SK-N-SH (cell line): ENCODE measurements at regions not wholly inside any gene's neighbourhood (a gene's known extent, or its start where the extent isn't known, plus 50 kb on each side); places are given as distances from the start of the nearest gene placed in this dataset.

Experiments used
- CTCF ChIA-PET: fragments of 300-600, 350-600 bp; formaldehyde crosslinking; extraction: SDS; loops from one replicate; lab custom pipeline; 2021; lab: Yijun Ruan, JAX
- POLR2A ChIA-PET: fragments of 350-600 bp; sonication (Branson Sonifier 250); formaldehyde crosslinking; extraction: SDS; loops from one replicate; lab custom pipeline; 2020; ENCODE audit warnings: antibody characterized with exemption, inconsistent platforms; lab: Yijun Ruan, JAX
- DNase-seq: peaks from one replicate; pipeline ENCODE4 v3.0.0; 2012
- H2AFZ ChIP-seq: fragments of 200-600 bp; sonication (generic); 2 replicates; pipeline ENCODE4 v1.8.1; 2016; ENCODE audit warnings: antibody characterized with exemption, mild to moderate bottlenecking, low read depth
- H3F3A ChIP-seq: fragments of 200-600 bp; sonication (generic); replicated peaks from 2 replicates; pipeline ENCODE3; 2016; ENCODE audit warnings: antibody characterized with exemption, mild to moderate bottlenecking; ENCODE audit not compliant: insufficient read depth
- H3K27ac ChIP-seq, 2 experiments: fragments of 200-500 bp in 1 of 2; fragments of 200-600 bp in 1 of 2; sonication (Bioruptor generic) in 1 of 2; sonication (generic), shearing (Covaris generic) in 1 of 2; 2 replicates each; pipeline versions ENCODE4 v1.5.1 to v1.6.1; 2014 to 2016; ENCODE audit warnings: low read depth in 2 of 2, inconsistent platforms in 1 of 2, low read length in 1 of 2, mild to moderate bottlenecking in 1 of 2, mixed read lengths in 1 of 2
- H3K27me3 ChIP-seq: fragments of 200-600 bp; sonication (generic), shearing (Covaris generic); 2 replicates; pipeline ENCODE4 v1.6.1; 2016; ENCODE audit warnings: mixed run types; ENCODE audit not compliant: insufficient read depth
- H3K36me3 ChIP-seq, 2 experiments: fragments of 200-500 bp in 1 of 2; fragments of 200-600 bp in 1 of 2; sonication (Bioruptor generic) in 1 of 2; sonication (generic) in 1 of 2; replicated peaks in 1 of 2; 2 replicates each; pipeline versions ENCODE3 to v1.5.1; 2014 to 2016; ENCODE audit warnings: low read length in 1 of 2, mild to moderate bottlenecking in 1 of 2; ENCODE audit not compliant: insufficient read depth in 2 of 2, control insufficient read depth in 1 of 2
- H3K4me1 ChIP-seq, 2 experiments: fragments of 200-500 bp in 1 of 2; fragments of 200-600 bp in 1 of 2; sonication (Bioruptor generic) in 1 of 2; sonication (generic), shearing (Covaris generic) in 1 of 2; 2 replicates each; pipeline versions ENCODE4 v1.5.1 to v1.6.1; 2014 to 2016; ENCODE audit warnings: low read depth in 1 of 2, low read length in 1 of 2, mixed run types in 1 of 2; ENCODE audit not compliant: insufficient read depth in 2 of 2, control insufficient read depth in 1 of 2
- H3K4me2 ChIP-seq: fragments of 200-600 bp; sonication (generic), shearing (Covaris generic); 2 replicates; pipeline ENCODE4 v1.6.1; 2017; ENCODE audit warnings: mixed run types
- H3K4me3 ChIP-seq, 2 experiments: fragments of 200-500 bp in 1 of 2; fragments of 200-600 bp in 1 of 2; sonication (Bioruptor generic) in 1 of 2; sonication (generic), shearing (Covaris generic) in 1 of 2; 2 replicates each; pipeline versions ENCODE4 v1.5.1 to v1.8.1; 2014 to 2016; ENCODE audit warnings: low read depth in 2 of 2, inconsistent platforms in 1 of 2, low read length in 1 of 2, mild to moderate bottlenecking in 1 of 2, mixed read lengths in 1 of 2, moderate library complexity in 1 of 2
- H3K79me2 ChIP-seq: fragments of 200-600 bp; sonication (generic); 2 replicates; pipeline ENCODE4 v1.8.1; 2017; ENCODE audit warnings: mild to moderate bottlenecking; ENCODE audit not compliant: insufficient read depth
- H3K9ac ChIP-seq: fragments of 200-600 bp; sonication (generic); 2 replicates; pipeline ENCODE4 v1.6.1; 2017; ENCODE audit warnings: mixed run types
- H3K9me2 ChIP-seq: fragments of 200-600 bp; sonication (generic); 2 replicates; pipeline ENCODE4 v1.6.1; 2017; ENCODE audit warnings: mixed run types
- H3K9me3 ChIP-seq: fragments of 200-600 bp; sonication (generic); 2 replicates; pipeline ENCODE4 v1.6.1; 2017; ENCODE audit warnings: mixed run types, mild to moderate bottlenecking, moderate library complexity
- H4K20me1 ChIP-seq: fragments of 200-600 bp; sonication (generic); 2 replicates; pipeline ENCODE4 v1.6.1; 2017; ENCODE audit warnings: mild to moderate bottlenecking, mixed run types; ENCODE audit not compliant: insufficient read depth
- CHD2 ChIP-seq: fragments of 150-350 bp; IDR thresholded peaks from 2 replicates; pipeline ENCODE4 v1.6.1; 2018; ENCODE audit warnings: low read length; ENCODE audit not compliant: partially characterized antibody
- FOXJ3 ChIP-seq: sonication (generic); formaldehyde crosslinking; IDR thresholded peaks from 2 replicates; pipeline ENCODE4 v1.5.1; 2020; ENCODE audit warnings: mild to moderate bottlenecking, missing genetic modification reagents
- FOXM1 ChIP-seq: IDR thresholded peaks from 2 replicates; pipeline ENCODE4 v1.4.0; 2012; ENCODE audit warnings: low read depth, mild to moderate bottlenecking
- GABPA ChIP-seq: IDR thresholded peaks from 2 replicates; pipeline ENCODE4 v1.4.0; 2012; ENCODE audit warnings: low read depth, mild to moderate bottlenecking
- GATA2 ChIP-seq: sonication (generic); formaldehyde crosslinking; IDR thresholded peaks from 2 replicates; pipeline ENCODE4 v1.5.0; 2020; ENCODE audit warnings: mild to moderate bottlenecking, missing genetic modification reagents
- JUND ChIP-seq: IDR thresholded peaks from 2 replicates; pipeline ENCODE4 v1.4.0; 2012
- MEF2A ChIP-seq: IDR thresholded peaks from 2 replicates; pipeline ENCODE4 v1.4.0; 2012; ENCODE audit warnings: low read depth, borderline replicate concordance
- MXI1 ChIP-seq: IDR thresholded peaks from 2 replicates; pipeline ENCODE4 v1.6.1; 2012; ENCODE audit warnings: mild to moderate bottlenecking, low read depth, low read length, improper control_type of control experiment
- NFIC ChIP-seq: IDR thresholded peaks from 2 replicates; pipeline ENCODE4 v1.4.0; 2012; ENCODE audit warnings: borderline replicate concordance
- RCOR1 ChIP-seq: fragments of 150-350 bp; IDR thresholded peaks from 2 replicates; pipeline ENCODE4 v1.6.1; 2017; ENCODE audit warnings: antibody characterized with exemption, low read length
- RXRA ChIP-seq: IDR thresholded peaks from 2 replicates; pipeline ENCODE4 v1.4.0; 2012; ENCODE audit warnings: low read depth, mild to moderate bottlenecking, borderline replicate concordance
- SIN3A ChIP-seq: IDR thresholded peaks from 2 replicates; pipeline ENCODE4 v1.6.1; 2012; ENCODE audit warnings: low read depth, mild to moderate bottlenecking, low read length, moderate library complexity, borderline replicate concordance
- TAF1 ChIP-seq: IDR thresholded peaks from 2 replicates; pipeline ENCODE4 v1.6.1; 2012; ENCODE audit warnings: low read depth, mild to moderate bottlenecking, low read length, moderate library complexity, borderline replicate concordance
- TCF12 ChIP-seq: IDR thresholded peaks from 2 replicates; pipeline ENCODE4 v1.4.0; 2012
- TEAD4 ChIP-seq: IDR thresholded peaks from 2 replicates; pipeline ENCODE4 v1.4.0; 2012; ENCODE audit warnings: mild to moderate bottlenecking, borderline replicate concordance; ENCODE audit not compliant: insufficient read depth
- WGBS: methylation state at CpG from one replicate; pipeline ENCODE4 v1.1.6; 2017; ENCODE audit warnings: low lambda C conversion rate; 5-methylcytosine and 5-hydroxymethylcytosine counted together
- TF ChIP-seq, protein P1 (sequence below): IDR thresholded peaks from 2 replicates; pipeline ENCODE4; 2012
- TF ChIP-seq, protein P2 (sequence below): fragments of 200-600 bp; sonication (generic); IDR thresholded peaks from 2 replicates; pipeline ENCODE4 v1.6.1; 2017; ENCODE audit warnings: antibody characterized with exemption, mild to moderate bottlenecking, moderate library complexity

DNA sequence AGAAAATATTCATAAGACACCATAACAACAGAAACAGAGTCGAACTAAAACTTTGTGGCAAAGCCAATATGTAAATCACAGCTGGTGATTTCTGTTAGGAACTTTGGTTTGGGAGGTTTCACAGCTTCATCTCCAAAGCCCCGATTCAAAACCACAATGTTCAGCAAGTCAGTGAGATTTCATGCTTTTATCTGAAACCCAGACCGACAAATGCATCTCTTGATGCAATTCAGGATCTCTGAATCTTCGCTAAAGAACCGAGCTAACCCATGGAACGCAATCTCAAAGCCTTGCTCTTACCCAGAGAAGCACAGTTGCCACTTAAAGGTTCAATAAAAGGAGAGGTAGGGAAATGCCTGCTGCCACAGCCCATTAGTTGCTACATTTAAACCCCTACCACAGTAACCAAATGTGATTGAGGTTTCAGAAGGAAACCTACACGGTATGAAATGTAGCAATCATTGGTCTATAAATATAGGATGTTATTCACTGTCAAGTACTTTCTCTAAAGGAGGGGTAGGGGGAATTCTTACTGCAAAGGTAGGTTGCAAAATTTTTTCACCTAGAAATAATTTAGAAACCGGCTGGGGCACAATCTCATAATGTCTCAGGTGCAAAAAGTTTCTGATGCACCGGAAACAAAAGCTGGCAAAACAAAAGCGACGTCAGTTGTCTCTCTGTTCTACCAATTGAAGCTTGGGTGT is 381.0 kb upstream of the ARID1B start:
- no peaks in the 10 kb centered on the region for H3K27me3 ChIP-seq
- H3K4me1 ChIP-seq = peaks cover 0 to 5% of the 10 kb centered on the region in 2 experiments; a peak in 2 of 4 replicates
- DNase-seq = no peak
- H3K4me3 ChIP-seq = no peak overlapping the region
- H3K27ac ChIP-seq = no peak overlapping the region
- no peaks in the 10 kb centered on the region for H3K79me2 ChIP-seq
- CTCF ChIA-PET = interaction anchor here (0.7 kb wide), 1 partner anchor 17 kb away, joined by 3 read pairs; no protein-coding TSS in a partner anchor
- H3F3A ChIP-seq = no peaks in the 10 kb centered on the region
- H3K9me3 ChIP-seq = no peaks in the 10 kb centered on the region
- WGBS = 65% methylated on average over 11 of the region's 11 CpGs
- no peak overlapping the region for H2AFZ ChIP-seq
- H3K4me2 ChIP-seq = no peak overlapping the region
- TF ChIP-seq NFIC = no peak
- TF ChIP-seq MEF2A = no peak
- no peak for TF ChIP-seq RCOR1
- no peak overlapping the region for H3K9ac ChIP-seq
- H3K9me2 ChIP-seq = no peaks in the 10 kb centered on the region
- H4K20me1 ChIP-seq = no peaks in the 10 kb centered on the region
- POLR2A ChIA-PET = no interaction called here
- H3K36me3 ChIP-seq = no peaks in the 10 kb centered on the region

DNA sequence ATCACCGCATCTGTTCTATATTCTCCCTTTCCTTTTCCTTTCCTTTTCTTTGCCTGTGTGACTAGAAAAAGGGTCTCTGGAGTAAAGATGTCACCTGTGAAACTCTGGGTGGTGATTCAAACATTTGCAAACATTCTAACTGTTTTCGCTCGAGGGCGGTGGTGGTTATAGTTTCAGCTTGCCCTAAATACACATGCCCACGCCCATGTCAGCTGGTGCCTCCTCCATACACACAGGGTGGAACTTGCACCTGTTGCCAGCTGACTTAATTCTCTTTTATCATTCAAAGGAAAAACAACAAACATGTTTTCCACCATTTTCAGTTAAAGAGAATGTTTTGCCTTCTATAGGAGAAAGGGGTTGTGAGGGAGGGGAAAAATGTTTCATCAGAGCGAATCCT is 381.9 kb upstream of the ARID1B start:
- POLR2A ChIA-PET = no interaction called here
- no peak overlapping the region for H2AFZ ChIP-seq

DNA sequence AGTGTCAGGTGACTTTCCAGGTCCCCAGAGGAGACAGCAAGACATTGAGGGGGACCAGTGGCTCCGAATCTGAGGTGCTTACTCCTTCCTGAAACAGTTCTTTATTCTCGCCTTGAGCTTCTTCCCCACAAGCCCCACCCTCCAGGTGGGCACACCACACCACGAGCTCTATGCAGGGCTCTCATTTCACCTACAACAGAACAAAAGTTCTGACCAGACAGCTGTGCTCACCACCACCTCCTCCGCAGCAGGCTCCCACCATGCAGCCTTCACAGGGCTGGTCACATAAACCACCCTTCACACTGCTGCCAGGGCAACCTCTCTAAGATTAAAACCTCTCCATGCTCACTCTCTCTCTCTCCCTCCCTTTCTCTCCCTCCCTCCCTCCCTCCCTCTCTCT is 384.5 kb upstream of the ARID1B start:
- no peak overlapping the region for H3K9ac ChIP-seq
- H3K27me3 ChIP-seq = no peaks in the 10 kb centered on the region
- TF ChIP-seq MEF2A (no peak), GATA2 (CRISPR knock-in tag) (no peak), FOXJ3 (CRISPR knock-in tag) (no peak), TAF1 (no peak), FOXM1 (no peak), MXI1 (no peak), TEAD4 (no peak), TCF12 (no peak), SIN3A (no peak), RXRA (no peak), JUND (no peak), GABPA (no peak)
- TF ChIP-seq, protein P1, sequence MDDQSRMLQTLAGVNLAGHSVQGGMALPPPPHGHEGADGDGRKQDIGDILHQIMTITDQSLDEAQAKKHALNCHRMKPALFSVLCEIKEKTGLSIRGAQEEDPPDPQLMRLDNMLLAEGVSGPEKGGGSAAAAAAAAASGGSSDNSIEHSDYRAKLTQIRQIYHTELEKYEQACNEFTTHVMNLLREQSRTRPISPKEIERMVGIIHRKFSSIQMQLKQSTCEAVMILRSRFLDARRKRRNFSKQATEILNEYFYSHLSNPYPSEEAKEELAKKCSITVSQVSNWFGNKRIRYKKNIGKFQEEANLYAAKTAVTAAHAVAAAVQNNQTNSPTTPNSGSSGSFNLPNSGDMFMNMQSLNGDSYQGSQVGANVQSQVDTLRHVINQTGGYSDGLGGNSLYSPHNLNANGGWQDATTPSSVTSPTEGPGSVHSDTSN = no peak
- TF ChIP-seq, protein P2, sequence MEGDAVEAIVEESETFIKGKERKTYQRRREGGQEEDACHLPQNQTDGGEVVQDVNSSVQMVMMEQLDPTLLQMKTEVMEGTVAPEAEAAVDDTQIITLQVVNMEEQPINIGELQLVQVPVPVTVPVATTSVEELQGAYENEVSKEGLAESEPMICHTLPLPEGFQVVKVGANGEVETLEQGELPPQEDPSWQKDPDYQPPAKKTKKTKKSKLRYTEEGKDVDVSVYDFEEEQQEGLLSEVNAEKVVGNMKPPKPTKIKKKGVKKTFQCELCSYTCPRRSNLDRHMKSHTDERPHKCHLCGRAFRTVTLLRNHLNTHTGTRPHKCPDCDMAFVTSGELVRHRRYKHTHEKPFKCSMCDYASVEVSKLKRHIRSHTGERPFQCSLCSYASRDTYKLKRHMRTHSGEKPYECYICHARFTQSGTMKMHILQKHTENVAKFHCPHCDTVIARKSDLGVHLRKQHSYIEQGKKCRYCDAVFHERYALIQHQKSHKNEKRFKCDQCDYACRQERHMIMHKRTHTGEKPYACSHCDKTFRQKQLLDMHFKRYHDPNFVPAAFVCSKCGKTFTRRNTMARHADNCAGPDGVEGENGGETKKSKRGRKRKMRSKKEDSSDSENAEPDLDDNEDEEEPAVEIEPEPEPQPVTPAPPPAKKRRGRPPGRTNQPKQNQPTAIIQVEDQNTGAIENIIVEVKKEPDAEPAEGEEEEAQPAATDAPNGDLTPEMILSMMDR = no peak
- TF ChIP-seq, all 33 proteins: peak for 0
- POLR2A ChIA-PET = no interaction called here
- H3K27ac ChIP-seq = no peak overlapping the region
- no peak overlapping the region for H2AFZ ChIP-seq
- H3K36me3 ChIP-seq = no peaks in the 10 kb centered on the region
- WGBS = 70% methylated on average over 2 of the region's 4 CpGs
- no peaks in the 10 kb centered on the region for H3K9me3 ChIP-seq
- CTCF ChIA-PET = no interaction called here
- H3K4me2 ChIP-seq = no peak overlapping the region
- H3K79me2 ChIP-seq = no peaks in the 10 kb centered on the region
- no peaks in the 10 kb centered on the region for H3K9me2 ChIP-seq
- no peaks in the 10 kb centered on the region for H3F3A ChIP-seq
- no peak overlapping the region for H3K4me3 ChIP-seq
- peaks cover 0 to 14% of the 10 kb centered on the region in 2 experiments; a peak in 2 of 4 replicates for H3K4me1 ChIP-seq
- no peak for DNase-seq
- no peaks in the 10 kb centered on the region for H4K20me1 ChIP-seq

More for the DNA sequence above, 381.9 kb upstream of the ARID1B start:
- TF ChIP-seq CHD2 (no peak), TEAD4 (no peak), NFIC (no peak)
- Histone ChIP-seq H4K20me1 (no peaks in the 10 kb centered on the region), H3K79me2 (no peaks in the 10 kb centered on the region), H3K9me2 (no peaks in the 10 kb centered on the region), H3K4me3 (no peak overlapping the region), H3K4me1 (peaks cover 0 to 14% of the 10 kb centered on the region in 2 experiments; a peak in 2 of 4 replicates), H3F3A (no peaks in the 10 kb centered on the region), H3K9ac (no peak overlapping the region), H3K27me3 (no peaks in the 10 kb centered on the region), H3K4me2 (no peak overlapping the region), H3K9me3 (no peaks in the 10 kb centered on the region), H3K27ac (no peak overlapping the region), H3K36me3 (no peaks in the 10 kb centered on the region)
- CTCF ChIA-PET = no interaction called here
- no peak for DNase-seq
- WGBS = 80% methylated on average over 6 of the region's 6 CpGs
